H9 (cell line): ENCODE measurements at regions not wholly inside any gene's neighbourhood (a gene's known extent, or its start where the extent isn't known, plus 50 kb on each side); places are given as distances from the start of the nearest gene placed in this dataset.
"Not testable (repeated sequence)": the region's sequence is repeated elsewhere in the genome, so short reads cannot be mapped to it uniquely, and the experiment has no call there.

Experiments
- DNase-seq: peaks from one replicate; pipeline ENCODE4 v3.0.0-alpha.2; 2017
- H2AFZ ChIP-seq: one replicate; pipeline ENCODE4 v1.6.1; 2013; ENCODE audit warnings: mild to moderate bottlenecking, low read length, control low read depth, moderate library complexity
- H2AK5ac ChIP-seq: 2 replicates; pipeline ENCODE4 v1.6.1; 2013; ENCODE audit warnings: low read length, control low read depth, mixed read lengths; ENCODE audit not compliant: insufficient read length
- H2BK120ac ChIP-seq: one replicate; pipeline ENCODE4 v1.6.1; 2013; ENCODE audit warnings: low read depth, mild to moderate bottlenecking, low read length, control low read depth, inconsistent platforms; ENCODE audit not compliant: poor library complexity, severe bottlenecking
- H2BK12ac ChIP-seq: 2 replicates; pipeline ENCODE4 v1.6.1; 2013; ENCODE audit warnings: low read length, control low read depth, mixed read lengths, low read depth; ENCODE audit not compliant: insufficient read length
- H2BK15ac ChIP-seq: 2 replicates; pipeline ENCODE4 v1.6.1; 2013; ENCODE audit warnings: low read depth, low read length, control low read depth
- H2BK20ac ChIP-seq: one replicate; pipeline ENCODE4 v1.6.1; 2013; ENCODE audit warnings: low read depth, mild to moderate bottlenecking, low read length, control low read depth, inconsistent platforms; ENCODE audit not compliant: poor library complexity, severe bottlenecking
- H2BK5ac ChIP-seq: 2 replicates; pipeline ENCODE4 v1.6.1; 2013; ENCODE audit warnings: low read length, control low read depth, mixed read lengths; ENCODE audit not compliant: insufficient read length
- H3K14ac ChIP-seq: 2 replicates; pipeline ENCODE4 v1.6.1; 2013; ENCODE audit warnings: low read length, control low read depth; ENCODE audit not compliant: insufficient read depth
- H3K18ac ChIP-seq: 2 replicates; pipeline ENCODE4 v1.6.1; 2013; ENCODE audit warnings: low read depth, mild to moderate bottlenecking, mixed read lengths, low read length, control low read depth; ENCODE audit not compliant: insufficient read length
- H3K23ac ChIP-seq: 2 replicates; pipeline ENCODE4 v1.6.1; 2013; ENCODE audit warnings: low read length, control low read depth, mixed read lengths, low read depth; ENCODE audit not compliant: insufficient read length
- H3K23me2 ChIP-seq: 2 replicates; pipeline ENCODE4 v1.6.1; 2013; ENCODE audit warnings: low read depth, mild to moderate bottlenecking, mixed read lengths, low read length, control low read depth; ENCODE audit not compliant: insufficient read length, poor library complexity, severe bottlenecking
- H3K27ac ChIP-seq: 2 replicates; pipeline ENCODE4 v1.5.1; 2013; ENCODE audit warnings: low read length, control low read depth, mixed read lengths, low read depth; ENCODE audit not compliant: insufficient read length
- H3K27me3 ChIP-seq: 2 replicates; pipeline ENCODE4 v1.6.1; 2013; ENCODE audit warnings: low read length, control low read depth, inconsistent platforms; ENCODE audit not compliant: insufficient read depth
- H3K4ac ChIP-seq: 2 replicates; pipeline ENCODE4 v1.6.1; 2013; ENCODE audit warnings: low read depth, mild to moderate bottlenecking, control low read depth, inconsistent platforms, low read length, moderate library complexity
- H3K4me1 ChIP-seq: 2 replicates; pipeline ENCODE4 v1.6.1; 2013; ENCODE audit warnings: low read length, control low read depth, inconsistent platforms; ENCODE audit not compliant: insufficient read depth
- H3K4me2 ChIP-seq: 2 replicates; pipeline ENCODE4 v1.6.1; 2013; ENCODE audit warnings: low read length, control low read depth, mixed read lengths; ENCODE audit not compliant: insufficient read length, insufficient read depth
- H3K56ac ChIP-seq: 2 replicates; pipeline ENCODE4 v1.6.1; 2013; ENCODE audit warnings: low read depth, mild to moderate bottlenecking, mixed read lengths, low read length, control low read depth; ENCODE audit not compliant: insufficient read length
- H3K79me1 ChIP-seq: 2 replicates; pipeline ENCODE4 v1.6.1; 2013; ENCODE audit warnings: low read depth, mild to moderate bottlenecking, moderate library complexity, low read length, control low read depth, inconsistent platforms; ENCODE audit not compliant: insufficient read depth, poor library complexity, severe bottlenecking
- H3K79me2 ChIP-seq: 2 replicates; pipeline ENCODE4 v1.6.1; 2013; ENCODE audit warnings: low read length, control low read depth, inconsistent platforms; ENCODE audit not compliant: insufficient read depth
- H3K9ac ChIP-seq: 2 replicates; pipeline ENCODE4 v1.6.1; 2013; ENCODE audit warnings: low read length, control low read depth, mixed read lengths; ENCODE audit not compliant: insufficient read length; ENCODE audit errors: extremely low read depth
- H3K9me3 ChIP-seq: one replicate; pipeline ENCODE4 v1.6.1; 2013; ENCODE audit warnings: low read depth, low read length, inconsistent platforms; ENCODE audit not compliant: control insufficient read depth
- H3T11ph ChIP-seq: one replicate; pipeline ENCODE4 v1.6.1; 2013; ENCODE audit warnings: mild to moderate bottlenecking, low read length, control low read depth, inconsistent platforms
- H4K20me1 ChIP-seq: one replicate; pipeline ENCODE4 v1.6.1; 2013; ENCODE audit not compliant: control insufficient read depth, insufficient read length, insufficient read depth
- H4K5ac ChIP-seq: 2 replicates; pipeline ENCODE4 v1.6.1; 2013; ENCODE audit warnings: low read depth, mild to moderate bottlenecking, mixed read lengths, low read length, control low read depth; ENCODE audit not compliant: insufficient read length
- H4K8ac ChIP-seq: replicated peaks from 2 replicates; pipeline ENCODE4 v1.6.1; 2013; ENCODE audit warnings: low read length, control low read depth, mixed read lengths, low read depth; ENCODE audit not compliant: insufficient read length
- H4K91ac ChIP-seq: 2 replicates; pipeline ENCODE4 v1.6.1; 2013; ENCODE audit warnings: low read depth, mild to moderate bottlenecking, moderate library complexity, mixed read lengths, low read length, control low read depth; ENCODE audit not compliant: insufficient read length
- H3K27ac Mint-ChIP-seq, 3 experiments: 2 replicates in 2 of 3; 3 replicates in 1 of 3; pipeline ENCODE4 v1.8.0; 2020 to 2021; ENCODE audit warnings: mixed read lengths in 3 of 3, mild to moderate bottlenecking in 1 of 3, moderate library complexity in 1 of 3
- H3K27me3 Mint-ChIP-seq: 2 replicates; pipeline ENCODE4 v1.8.0; 2021; ENCODE audit warnings: low read depth, mild to moderate bottlenecking, moderate library complexity, mixed read lengths
- H3K36me3 Mint-ChIP-seq, 3 experiments: 2 replicates in 2 of 3; 3 replicates in 1 of 3; pipeline ENCODE4 v1.8.0; 2020 to 2021; ENCODE audit warnings: low read depth in 3 of 3, mixed read lengths in 3 of 3; ENCODE audit not compliant: insufficient read depth in 1 of 3
- H3K4me1 Mint-ChIP-seq, 2 experiments: 2 replicates each; pipeline ENCODE4 v1.8.0; 2020; ENCODE audit warnings: mixed read lengths in 2 of 2
- H3K4me3 Mint-ChIP-seq, 2 experiments: 2 replicates in 1 of 2; 3 replicates in 1 of 2; pipeline ENCODE4 v1.8.0; 2020 to 2021; ENCODE audit warnings: mild to moderate bottlenecking in 2 of 2, mixed read lengths in 2 of 2, moderate library complexity in 1 of 2
- H3K9me3 Mint-ChIP-seq, 2 experiments: 2 replicates in 1 of 2; 3 replicates in 1 of 2; pipeline ENCODE4 v1.8.0; 2020; ENCODE audit warnings: mild to moderate bottlenecking in 2 of 2, mixed read lengths in 2 of 2, moderate library complexity in 1 of 2
- WGBS: extraction: QIAGEN DNeasy Blood & Tissue Kit; methylation state at CpG from one replicate; pipeline ENCODE4 v1.1.7; 2013; ENCODE audit warnings: missing lambda C conversion rate, low lambda C conversion rate, mixed read lengths; ENCODE audit not compliant: insufficient read length; ENCODE audit errors: extremely low coverage; 5-methylcytosine and 5-hydroxymethylcytosine counted together
- TF ChIP-seq, protein P1 (sequence below): fragments of 200-600 bp; sonication (generic); conservative IDR thresholded peaks from 3 replicates; pipeline ENCODE4 v1.8.0; 2021; ENCODE audit warnings: antibody characterized with exemption, mild to moderate bottlenecking

DNA sequence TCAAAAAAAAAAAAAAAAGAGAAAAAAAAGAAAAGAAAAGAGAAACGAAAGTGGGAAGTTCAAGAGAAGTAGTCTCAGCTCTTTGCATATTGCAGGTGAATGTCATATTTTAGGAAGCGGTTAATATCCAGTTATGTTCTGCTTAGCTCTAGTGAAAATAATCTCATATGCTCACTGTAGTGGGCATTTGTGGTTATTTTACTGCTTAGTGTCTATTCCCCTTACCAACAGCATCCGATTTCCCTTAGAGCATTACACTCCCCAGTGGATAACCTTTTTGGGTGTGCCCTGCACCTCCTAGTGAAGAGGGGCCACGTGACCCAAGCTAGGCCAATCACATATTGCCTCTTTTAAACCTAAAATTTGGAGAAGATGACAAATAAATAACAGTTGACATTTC is 111.2 kb upstream of the ZNF827 start:
- peaks cover 3% of the 10 kb centered on the region for H3K27me3 Mint-ChIP-seq
- H2BK15ac ChIP-seq, result no peak overlapping the region
- H3K9me3 ChIP-seq, result peaks cover 11% of the 10 kb centered on the region
- no peak overlapping the region for H3K4me3 Mint-ChIP-seq
- no peak overlapping the region for H3K27ac ChIP-seq
- H4K5ac ChIP-seq, result no peak overlapping the region
- no peaks in the 10 kb centered on the region for H3K79me1 ChIP-seq
- H4K8ac ChIP-seq, result no peak overlapping the region
- H3K23me2 ChIP-seq, result no peaks in the 10 kb centered on the region
- H3T11ph ChIP-seq, result no peak overlapping the region
- H3K4ac ChIP-seq, result no peak overlapping the region
- TF ChIP-seq, protein P1, sequence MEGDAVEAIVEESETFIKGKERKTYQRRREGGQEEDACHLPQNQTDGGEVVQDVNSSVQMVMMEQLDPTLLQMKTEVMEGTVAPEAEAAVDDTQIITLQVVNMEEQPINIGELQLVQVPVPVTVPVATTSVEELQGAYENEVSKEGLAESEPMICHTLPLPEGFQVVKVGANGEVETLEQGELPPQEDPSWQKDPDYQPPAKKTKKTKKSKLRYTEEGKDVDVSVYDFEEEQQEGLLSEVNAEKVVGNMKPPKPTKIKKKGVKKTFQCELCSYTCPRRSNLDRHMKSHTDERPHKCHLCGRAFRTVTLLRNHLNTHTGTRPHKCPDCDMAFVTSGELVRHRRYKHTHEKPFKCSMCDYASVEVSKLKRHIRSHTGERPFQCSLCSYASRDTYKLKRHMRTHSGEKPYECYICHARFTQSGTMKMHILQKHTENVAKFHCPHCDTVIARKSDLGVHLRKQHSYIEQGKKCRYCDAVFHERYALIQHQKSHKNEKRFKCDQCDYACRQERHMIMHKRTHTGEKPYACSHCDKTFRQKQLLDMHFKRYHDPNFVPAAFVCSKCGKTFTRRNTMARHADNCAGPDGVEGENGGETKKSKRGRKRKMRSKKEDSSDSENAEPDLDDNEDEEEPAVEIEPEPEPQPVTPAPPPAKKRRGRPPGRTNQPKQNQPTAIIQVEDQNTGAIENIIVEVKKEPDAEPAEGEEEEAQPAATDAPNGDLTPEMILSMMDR, result no peak
- H3K27me3 ChIP-seq, result no peaks in the 10 kb centered on the region
- no peak overlapping the region for H3K27ac Mint-ChIP-seq
- no peak overlapping the region for H2BK20ac ChIP-seq
- no peaks in the 10 kb centered on the region for H3K4me1 ChIP-seq
- H2AFZ ChIP-seq, result no peak overlapping the region
- H3K4me1 Mint-ChIP-seq, result peaks cover 12 to 17% of the 10 kb centered on the region in 2 experiments
- WGBS, result no CpG with 5 or more reads among the region's 4 CpGs
- no peak overlapping the region for H2AK5ac ChIP-seq
- no peak for DNase-seq
- H3K14ac ChIP-seq, result no peak overlapping the region
- no peak overlapping the region for H3K18ac ChIP-seq
- H3K4me2 ChIP-seq, result no peak overlapping the region
- H4K91ac ChIP-seq, result no peak overlapping the region
- no peaks in the 10 kb centered on the region for H3K79me2 ChIP-seq
- H4K20me1 ChIP-seq, result no peaks in the 10 kb centered on the region
- no peak overlapping the region for H3K9ac ChIP-seq
- no peak overlapping the region for H3K56ac ChIP-seq
- H2BK120ac ChIP-seq, result no peak overlapping the region
- peaks cover 8 to 24% (median 20%) of the 10 kb centered on the region in 3 experiments for H3K36me3 Mint-ChIP-seq
- no peak overlapping the region for H2BK5ac ChIP-seq
- H2BK12ac ChIP-seq, result no peak overlapping the region
- H3K9me3 Mint-ChIP-seq, result peaks cover 22 to 31% of the 10 kb centered on the region in 2 experiments
- no peak overlapping the region for H3K23ac ChIP-seq

DNA sequence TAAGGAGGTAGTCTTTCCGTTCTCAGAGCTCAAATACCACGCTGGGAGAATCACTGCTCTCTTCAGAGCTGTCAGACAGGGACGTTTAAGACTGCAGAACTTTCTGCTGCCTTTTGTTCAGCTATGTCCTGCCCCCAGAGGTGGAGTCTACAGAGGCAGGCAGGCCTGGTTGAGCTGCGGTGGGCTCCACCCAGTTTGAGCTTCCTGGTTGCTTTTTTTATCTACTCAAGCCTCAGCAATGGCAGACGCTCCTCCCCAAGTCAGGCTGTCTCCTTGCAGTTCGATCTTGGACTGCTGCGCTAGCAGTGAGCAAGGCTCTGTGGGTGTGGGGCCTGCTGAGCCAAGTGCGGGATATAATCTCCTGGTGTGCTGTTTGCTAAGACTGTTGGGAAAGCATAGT is 109.1 kb upstream of the ZNF827 start:
- H3K9me3 Mint-ChIP-seq, result peaks cover 30 to 36% of the 10 kb centered on the region in 2 experiments
- not testable (repeated sequence) for H2BK120ac ChIP-seq, H2AK5ac ChIP-seq, H3K4ac ChIP-seq, H4K20me1 ChIP-seq, DNase-seq, H3K23me2 ChIP-seq, H3K27me3 ChIP-seq, H3K27me3 Mint-ChIP-seq, H2BK15ac ChIP-seq, H3K56ac ChIP-seq, H3K9ac ChIP-seq, H4K5ac ChIP-seq, H3K27ac ChIP-seq, H3K27ac Mint-ChIP-seq, H3K4me1 Mint-ChIP-seq, H3K79me1 ChIP-seq, H3K4me2 ChIP-seq, H4K8ac ChIP-seq, H3K18ac ChIP-seq, H3T11ph ChIP-seq, H2AFZ ChIP-seq, H3K23ac ChIP-seq, H3K14ac ChIP-seq, H3K4me3 Mint-ChIP-seq, H3K4me1 ChIP-seq, H4K91ac ChIP-seq, H2BK5ac ChIP-seq, H3K79me2 ChIP-seq, H2BK12ac ChIP-seq, H2BK20ac ChIP-seq
- WGBS, result no CpG with 5 or more reads among the region's 8 CpGs
- H3K36me3 Mint-ChIP-seq, result peaks cover 9 to 24% (median 20%) of the 10 kb centered on the region in 3 experiments
- peaks cover 11% of the 10 kb centered on the region for H3K9me3 ChIP-seq
